Breast epithelium (tissue), 3 donors: ENCODE measurements at regions not wholly inside any gene's neighbourhood (a gene's known extent, or its start where the extent isn't known, plus 50 kb on each side); places are given as distances from the start of the nearest gene placed in this dataset.

Source experiments
- POLR2A ChIP-seq: fragments of 450-650 bp; IDR thresholded peaks from one replicate; pipeline ENCODE4 v1.6.1; 2016; ENCODE audit warnings: antibody characterized with exemption, mild to moderate bottlenecking, moderate library complexity
- POLR2AphosphoS5 ChIP-seq, 3 donors: sonication (generic); formaldehyde crosslinking; IDR thresholded peaks; one replicate each; pipeline ENCODE4 v1.6.1; 2017; ENCODE audit warnings: antibody characterized with exemption in 3 of 3

GRCh38 chr1:208929575-208929974 is 653.9 kb upstream of the CAMK1G start:
- TF ChIP-seq POLR2AphosphoS5 (IDR thresholded peaks at IDR 0.05) = no peak
- TF ChIP-seq POLR2A = no peak
